ENCODE measurements at regions not wholly inside any gene's neighbourhood (a gene's known extent, or its start where the extent isn't known, plus 50 kb on each side); places are given as distances from the start of the nearest gene placed in this dataset.

DNA sequence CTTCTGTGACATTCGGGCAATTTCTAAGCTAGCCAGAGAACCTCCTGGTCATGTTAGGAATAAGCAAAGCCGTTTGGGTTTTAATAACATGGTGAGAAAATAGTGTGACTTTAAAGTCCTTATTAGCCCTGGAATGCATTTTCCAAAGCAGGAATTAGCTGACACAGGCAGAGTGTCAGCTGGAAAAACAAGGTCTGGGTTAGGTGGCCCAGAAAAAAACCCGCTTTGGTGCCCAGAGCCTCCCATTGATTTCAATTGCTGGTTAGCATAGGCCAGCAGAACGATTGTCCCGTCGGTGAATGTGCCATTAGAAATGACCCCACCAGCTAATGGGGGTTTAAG is 62.1 kb upstream of the CPEB4 start:
- DNase-seq: peak in 3 of 58 donors; percentile 3 to 11 (median 9)

- DNase-seq: no peak
These were observed 61.5 kb upstream of the CPEB4 start for GRCh38 chr5:173826428-173827350.

DNA sequence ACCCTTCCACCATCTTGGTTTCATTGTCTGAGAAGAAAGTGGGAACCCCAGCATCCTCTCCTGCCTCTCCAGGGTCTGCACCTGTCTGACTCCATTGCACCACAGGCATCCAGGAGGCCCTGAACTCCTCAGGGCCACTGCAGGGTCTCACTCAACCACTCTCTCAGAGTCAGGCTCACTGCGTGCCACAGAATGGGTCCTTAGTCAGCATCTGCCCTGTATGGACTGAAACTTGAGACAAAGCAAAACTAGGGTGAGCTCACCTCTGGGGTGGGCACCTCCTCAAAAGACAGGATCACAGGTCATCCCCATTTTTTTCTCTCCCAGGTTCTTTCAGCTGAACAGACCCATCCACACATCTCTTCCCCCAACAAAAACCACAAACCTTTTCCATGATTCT is 59.2 kb upstream of the CPEB4 start:
- DNase-seq: no peak

DNA sequence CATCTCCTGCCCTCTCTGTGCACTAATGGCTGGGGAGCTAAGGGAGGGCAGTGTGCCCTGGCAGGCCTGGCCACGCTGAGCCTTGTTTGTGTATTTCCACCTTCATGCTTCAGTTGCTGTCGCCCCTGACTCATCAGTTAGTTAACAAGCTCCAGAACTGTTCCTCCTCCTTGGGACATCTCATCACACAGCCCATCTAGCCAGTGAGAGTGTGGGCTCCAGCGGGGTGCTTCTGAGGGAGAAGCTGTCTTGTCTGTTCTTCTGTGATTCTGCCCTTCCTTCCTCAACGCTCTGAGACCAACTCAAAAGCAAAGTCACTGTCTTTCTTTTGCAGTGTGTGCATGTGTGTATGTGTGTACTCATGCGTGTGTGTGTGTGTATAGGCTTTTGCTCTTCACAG is 58.3 kb upstream of the CPEB4 start:
- DNase-seq: peak in 1 of 58 donors; percentile 16

GRCh38 chr5:173830421-173830820 is 57.7 kb upstream of the CPEB4 start:
- DNase-seq: no peak

DNA sequence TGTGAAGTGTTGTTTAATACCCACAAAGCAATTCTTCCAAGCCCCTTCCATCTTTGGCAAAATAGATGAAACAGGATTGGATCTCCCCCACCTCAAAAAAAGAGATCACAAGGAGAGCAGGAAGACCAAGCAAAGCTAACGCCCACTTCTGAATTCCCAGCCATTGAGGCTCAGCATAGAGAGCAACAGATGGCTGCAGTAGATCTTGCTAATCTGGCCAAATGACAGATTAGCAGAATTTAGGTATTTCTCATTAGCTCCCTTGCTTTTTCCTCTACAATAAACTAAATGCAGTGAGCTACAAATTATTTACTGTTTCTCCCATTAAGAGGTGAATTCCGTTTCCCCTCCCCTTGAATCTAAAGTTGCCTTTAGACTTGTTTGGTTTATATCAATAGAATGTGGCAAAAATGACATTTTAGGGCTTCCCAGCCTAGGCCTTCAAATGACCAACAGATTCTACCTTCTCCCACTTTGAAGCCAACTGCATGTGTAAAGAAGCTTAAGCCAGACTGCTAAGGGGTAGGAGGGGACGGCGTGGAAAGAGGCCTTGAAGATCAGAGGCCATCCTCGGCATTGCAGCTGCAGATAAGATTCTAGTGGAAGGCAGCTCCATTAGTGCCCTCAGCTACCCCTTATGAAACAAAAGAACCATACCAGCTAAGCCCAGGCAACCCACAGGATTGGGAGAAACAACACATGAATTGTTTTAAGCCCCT is 56.8 kb upstream of the CPEB4 start:
- no peak for DNase-seq

GRCh38 chr5:173832386-173832785 is 55.8 kb upstream of the CPEB4 start:
- no peak for DNase-seq

DNA sequence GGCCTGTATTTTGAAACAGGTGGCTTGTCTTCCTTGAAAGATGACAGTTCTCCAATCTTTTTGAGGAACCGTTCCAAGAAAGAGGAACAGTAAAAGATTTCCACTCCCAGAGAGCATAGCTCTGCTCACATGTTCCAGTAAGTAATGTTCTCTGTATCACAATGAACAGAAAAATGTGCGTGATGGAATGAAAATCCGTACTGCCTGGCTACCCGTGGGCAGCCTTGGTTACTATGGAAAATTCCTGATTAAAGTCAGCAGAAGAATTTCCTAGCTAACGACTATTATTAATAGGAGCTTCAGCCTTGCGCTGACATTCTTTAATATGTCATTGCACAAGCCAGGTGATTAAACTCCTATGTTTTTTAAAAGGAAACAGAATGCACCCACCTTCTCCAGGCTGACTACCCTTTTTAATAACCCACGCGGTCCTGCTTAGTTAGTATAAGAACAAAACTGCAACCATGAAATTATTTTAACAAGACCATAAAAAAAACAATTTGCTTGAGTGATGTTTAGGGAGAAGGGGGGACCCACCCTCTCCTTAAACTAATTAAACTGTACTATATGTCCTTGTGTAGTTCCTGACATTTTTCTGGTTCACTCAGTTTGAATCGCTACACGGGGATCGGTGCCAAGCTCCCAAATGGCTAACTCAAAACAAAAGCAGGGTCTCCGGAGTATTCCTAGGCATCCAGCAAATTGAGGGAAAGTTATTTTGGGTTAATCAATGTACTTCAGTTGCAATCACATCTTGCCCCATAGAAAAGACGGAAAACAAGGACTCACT is 54.8 kb upstream of the CPEB4 start:
- peak in 2 of 58 donors; percentile 3 to 62 for DNase-seq

DNA sequence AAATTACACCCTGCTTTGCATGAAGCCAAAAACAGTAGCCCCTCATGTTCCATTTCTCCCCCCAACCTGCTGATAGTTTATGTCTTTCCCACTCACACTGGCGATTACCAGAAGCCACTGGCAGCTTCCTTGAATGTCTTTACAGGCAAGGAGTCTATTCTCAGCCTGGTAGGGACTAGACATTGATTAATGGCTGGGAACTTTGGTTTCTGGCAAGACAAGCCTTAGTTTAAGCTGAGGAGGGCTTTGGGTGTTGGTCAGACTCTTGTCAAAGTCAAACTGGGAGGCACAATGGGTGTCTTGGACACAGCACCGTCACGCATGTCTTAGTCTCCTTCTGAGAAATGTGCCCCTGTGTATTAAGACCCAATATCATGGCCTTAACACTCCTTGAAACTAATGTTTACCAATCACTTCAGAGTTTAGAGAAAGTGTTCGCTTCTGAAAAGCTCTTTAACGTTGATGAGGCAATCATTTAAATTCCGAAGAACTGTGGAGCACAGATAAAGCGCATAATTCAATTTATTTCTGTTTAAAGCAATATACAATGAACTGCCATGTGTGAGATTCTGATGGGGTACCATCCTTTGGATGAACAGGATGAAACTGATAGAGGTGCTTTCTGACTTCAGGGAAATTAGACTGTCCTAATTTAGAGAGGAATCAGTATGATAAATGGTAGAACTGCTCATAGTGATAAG is 53.9 kb upstream of the CPEB4 start:
- peak in 1 of 58 donors; percentile 5 for DNase-seq

DNA sequence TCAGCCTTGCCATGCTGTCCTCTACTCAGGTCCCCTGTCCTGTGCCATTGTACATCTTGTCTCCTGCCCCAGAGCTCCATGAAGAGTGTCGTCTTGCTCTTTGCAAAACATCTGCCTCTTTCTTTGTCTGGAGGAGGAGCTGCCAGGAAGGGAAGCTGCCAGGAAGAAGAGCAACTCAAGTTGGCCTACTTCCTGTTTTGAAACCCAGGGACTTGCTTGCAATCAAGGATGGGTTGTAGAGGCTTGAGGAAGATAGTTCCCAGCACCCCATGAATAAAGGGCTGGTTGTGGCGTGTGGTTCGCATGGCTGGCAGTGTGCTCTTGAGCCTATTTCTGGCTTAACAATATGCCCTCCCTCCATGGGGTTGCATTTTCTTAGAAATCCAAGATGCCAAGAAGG is 53.0 kb upstream of the CPEB4 start:
- peak in 6 of 58 donors; percentile 8 to 40 (median 15) for DNase-seq

GRCh38 chr5:173835661-173836060 is 52.5 kb upstream of the CPEB4 start:
- no peak for DNase-seq

DNA sequence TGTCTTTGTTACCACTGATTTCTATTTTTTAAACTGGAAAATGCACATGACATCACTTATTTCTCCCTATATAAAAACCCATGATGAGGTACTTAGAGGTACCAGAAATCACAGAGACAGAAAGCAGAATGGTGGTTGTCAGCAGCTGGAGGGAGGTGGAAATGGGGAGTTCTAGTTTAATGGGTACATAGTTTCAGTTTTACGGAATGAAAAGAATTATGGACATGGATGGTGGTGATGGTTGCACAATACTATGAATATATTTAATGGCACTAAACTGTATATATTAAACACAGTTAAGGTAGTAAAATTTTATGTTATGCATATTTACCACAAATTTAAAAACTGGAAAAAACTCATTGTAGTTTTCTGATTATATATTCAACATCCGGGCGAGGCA is 50.5 kb upstream of the CPEB4 start:
- no peak for DNase-seq
